OCI-LY7 (cell line): ENCODE measurements at regions not wholly inside any gene's neighbourhood (a gene's known extent, or its start where the extent isn't known, plus 50 kb on each side); places are given as distances from the start of the nearest gene placed in this dataset.

Source experiments
- BruUV-seq: library from RNA; stranded (reverse); fragments of 400-500 nt; replicated peaks from 2 replicates; lab custom pipeline; 2021; lab: Mats Ljungman, UMichigan
- CTCF ChIA-PET: fragments of 300-600 bp; sonication (Branson Sonifier 250); formaldehyde crosslinking; loops from one replicate; lab custom pipeline; 2022; ENCODE audit warnings: antibody characterized with exemption; ENCODE audit not compliant: unreplicated experiment; lab: Charles Lee
- POLR2A ChIA-PET: fragments of 300-600 bp; sonication (Branson Sonifier 250); formaldehyde crosslinking; loops from one replicate; lab custom pipeline; 2022; ENCODE audit warnings: antibody characterized with exemption; lab: Charles Lee
- DNase-seq: peaks from one replicate; pipeline ENCODE4 v3.0.0-alpha.2; 2015; ENCODE audit warnings: low spot score
- H2AFZ ChIP-seq: fragments of 200-600 bp; sonication (generic), shearing (Covaris generic); 2 replicates; pipeline ENCODE4 v1.6.1; 2014; ENCODE audit warnings: mild to moderate bottlenecking, antibody characterized with exemption, low read length, moderate library complexity
- H3K27ac ChIP-seq: fragments of 200-600 bp; sonication (generic); 2 replicates; pipeline ENCODE4 v1.5.1; 2014; ENCODE audit warnings: mixed run types, low read depth, mild to moderate bottlenecking, moderate library complexity, low read length, inconsistent platforms; ENCODE audit not compliant: poor library complexity, severe bottlenecking
- H3K36me3 ChIP-seq: fragments of 200-600 bp; sonication (generic); 2 replicates; pipeline ENCODE4 v1.6.1; 2014; ENCODE audit warnings: mild to moderate bottlenecking, antibody characterized with exemption, low read length, moderate library complexity, mixed read lengths; ENCODE audit not compliant: insufficient read depth
- H3K4me1 ChIP-seq: fragments of 200-600 bp; sonication (generic); 2 replicates; pipeline ENCODE4 v1.5.1; 2014; ENCODE audit warnings: mild to moderate bottlenecking, low read length; ENCODE audit not compliant: insufficient read depth, poor library complexity, severe bottlenecking
- H3K4me2 ChIP-seq: fragments of 200-600 bp; sonication (generic); 2 replicates; pipeline ENCODE4 v1.6.1; 2014; ENCODE audit warnings: mild to moderate bottlenecking, low read length
- H3K4me3 ChIP-seq: fragments of 200-600 bp; sonication (generic); 2 replicates; pipeline ENCODE4 v1.5.1; 2014; ENCODE audit warnings: mild to moderate bottlenecking, low read depth, low read length; ENCODE audit not compliant: poor library complexity, severe bottlenecking
- H3K79me2 ChIP-seq: fragments of 200-600 bp; sonication (generic); 2 replicates; pipeline ENCODE4 v1.6.1; 2016; ENCODE audit warnings: low read depth, mild to moderate bottlenecking, low read length, moderate library complexity, mixed read lengths; ENCODE audit not compliant: insufficient read depth
- H3K9me2 ChIP-seq: fragments of 200-600 bp; sonication (generic); 2 replicates; pipeline ENCODE4 v1.6.1; 2016; ENCODE audit warnings: mild to moderate bottlenecking, low read length, mixed read lengths; ENCODE audit not compliant: insufficient read depth
- H3K9me3 ChIP-seq: fragments of 200-600 bp; sonication (generic); 2 replicates; pipeline ENCODE4 v1.6.1; 2014; ENCODE audit warnings: mild to moderate bottlenecking, mixed run types, low read length, mixed read lengths
- H4K20me1 ChIP-seq: fragments of 200-600 bp; sonication (generic); 2 replicates; pipeline ENCODE4 v1.6.1; 2014; ENCODE audit warnings: mild to moderate bottlenecking, antibody characterized with exemption, low read length, moderate library complexity, mixed read lengths; ENCODE audit not compliant: insufficient read depth
- CTCF ChIP-seq: fragments of 200-600 bp; sonication (generic); conservative IDR thresholded peaks from 2 replicates; pipeline ENCODE4 v1.5.1; 2014; ENCODE audit warnings: mild to moderate bottlenecking, antibody characterized with exemption, low read length, moderate library complexity, mixed read lengths
- EZH2phosphoT487 ChIP-seq: fragments of 200-600 bp; sonication (generic); IDR thresholded peaks from 2 replicates; pipeline ENCODE4 v1.6.1; 2018; ENCODE audit warnings: low read depth, borderline replicate concordance, mild to moderate bottlenecking, mixed run types, antibody characterized with exemption, low read length, moderate library complexity, mixed read lengths
- intact Hi-C: fragments of 100-400 bp; cut with micrococcal nuclease; formaldehyde crosslinking; loops from one replicate; pipeline ENCODE4 v1.10.0; 2022; ENCODE audit not compliant: unreplicated experiment

- POLR2A ChIA-PET = no interaction called here
- no peaks in the 10 kb centered on the region for H3K79me2 ChIP-seq
- no peak overlapping the region for H3K4me3 ChIP-seq
- no peaks in the 10 kb centered on the region for H3K4me1 ChIP-seq
- no peaks in the 10 kb centered on the region for H3K9me3 ChIP-seq
- H3K4me2 ChIP-seq = no peak overlapping the region
- BruUV-seq = no TSS peak
- no peak overlapping the region for H3K27ac ChIP-seq
- H3K9me2 ChIP-seq = no peaks in the 10 kb centered on the region
- TF ChIP-seq CTCF (no peak), EZH2phosphoT487 (no peak)
- H4K20me1 ChIP-seq = no peaks in the 10 kb centered on the region
- CTCF ChIA-PET = no interaction called here
- no peak overlapping the region for H2AFZ ChIP-seq
- no peaks in the 10 kb centered on the region for H3K36me3 ChIP-seq
- intact Hi-C loops = no loop called here
- no peak for DNase-seq
Measured at GRCh38 chr2:10985901-10986535, 74.3 kb downstream of the KCNF1 start.

GRCh38 chr2:10987439-10987838, 75.7 kb downstream of the KCNF1 start:
- DNase-seq = no peak
- H3K79me2 ChIP-seq = no peaks in the 10 kb centered on the region
- ChIA-PET CTCF (no interaction called here), POLR2A (no interaction called here)
- no peak overlapping the region for H2AFZ ChIP-seq
- no peaks in the 10 kb centered on the region for H3K4me1 ChIP-seq
- H3K27ac ChIP-seq = no peak overlapping the region
- BruUV-seq = no TSS peak
- TF ChIP-seq EZH2phosphoT487 (no peak), CTCF (no peak)
- H3K4me3 ChIP-seq = no peak overlapping the region
- H3K36me3 ChIP-seq = no peaks in the 10 kb centered on the region
- no peak overlapping the region for H3K4me2 ChIP-seq
- H3K9me2 ChIP-seq = no peaks in the 10 kb centered on the region
- H3K9me3 ChIP-seq = no peaks in the 10 kb centered on the region
- no peaks in the 10 kb centered on the region for H4K20me1 ChIP-seq
- intact Hi-C loops = no loop called here

- H2AFZ ChIP-seq = no peak overlapping the region
- no peak overlapping the region for H3K4me3 ChIP-seq
- no peaks in the 10 kb centered on the region for H3K36me3 ChIP-seq
- CTCF ChIA-PET = no interaction called here
- H4K20me1 ChIP-seq = no peaks in the 10 kb centered on the region
- H3K79me2 ChIP-seq = no peaks in the 10 kb centered on the region
- H3K27ac ChIP-seq = no peak overlapping the region
- no peaks in the 10 kb centered on the region for H3K9me2 ChIP-seq
- no peak for DNase-seq
- intact Hi-C loops = no loop called here
- no peak overlapping the region for H3K4me2 ChIP-seq
- TF ChIP-seq EZH2phosphoT487 (no peak), CTCF (no peak)
- H3K4me1 ChIP-seq = no peaks in the 10 kb centered on the region
- H3K9me3 ChIP-seq = no peaks in the 10 kb centered on the region
- no TSS peak for BruUV-seq
- POLR2A ChIA-PET = no interaction called here
Measured at GRCh38 chr2:10987861-10988260, 76.1 kb downstream of the KCNF1 start.
